ENCODE measurements at regions not wholly inside any gene's neighbourhood (a gene's known extent, or its start where the extent isn't known, plus 50 kb on each side); places are given as distances from the start of the nearest gene placed in this dataset.

DNA sequence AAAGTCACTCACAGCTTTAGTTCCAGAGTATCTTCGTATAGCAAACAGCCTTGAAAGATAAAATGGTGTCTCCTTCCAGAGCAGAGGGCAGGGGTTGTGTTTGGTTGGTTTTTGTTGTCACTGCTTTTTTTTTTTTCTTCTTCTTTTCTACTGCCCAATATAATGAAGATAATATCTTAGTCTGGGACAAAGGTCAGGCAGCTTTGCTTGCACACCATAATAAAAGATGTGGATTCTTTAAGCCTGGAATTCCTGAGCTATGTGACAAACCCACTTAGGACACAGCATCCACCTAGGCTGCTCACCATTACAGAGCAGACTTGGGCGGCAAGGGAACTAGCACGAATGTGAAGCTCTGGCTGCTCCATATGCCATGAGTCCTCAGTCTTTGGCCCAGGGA is 165.6 kb upstream of the MIR17HG start:
- TF ChIP-seq, protein P1, sequence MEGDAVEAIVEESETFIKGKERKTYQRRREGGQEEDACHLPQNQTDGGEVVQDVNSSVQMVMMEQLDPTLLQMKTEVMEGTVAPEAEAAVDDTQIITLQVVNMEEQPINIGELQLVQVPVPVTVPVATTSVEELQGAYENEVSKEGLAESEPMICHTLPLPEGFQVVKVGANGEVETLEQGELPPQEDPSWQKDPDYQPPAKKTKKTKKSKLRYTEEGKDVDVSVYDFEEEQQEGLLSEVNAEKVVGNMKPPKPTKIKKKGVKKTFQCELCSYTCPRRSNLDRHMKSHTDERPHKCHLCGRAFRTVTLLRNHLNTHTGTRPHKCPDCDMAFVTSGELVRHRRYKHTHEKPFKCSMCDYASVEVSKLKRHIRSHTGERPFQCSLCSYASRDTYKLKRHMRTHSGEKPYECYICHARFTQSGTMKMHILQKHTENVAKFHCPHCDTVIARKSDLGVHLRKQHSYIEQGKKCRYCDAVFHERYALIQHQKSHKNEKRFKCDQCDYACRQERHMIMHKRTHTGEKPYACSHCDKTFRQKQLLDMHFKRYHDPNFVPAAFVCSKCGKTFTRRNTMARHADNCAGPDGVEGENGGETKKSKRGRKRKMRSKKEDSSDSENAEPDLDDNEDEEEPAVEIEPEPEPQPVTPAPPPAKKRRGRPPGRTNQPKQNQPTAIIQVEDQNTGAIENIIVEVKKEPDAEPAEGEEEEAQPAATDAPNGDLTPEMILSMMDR (IDR thresholded peaks at IDR 0.05; ENCODE audit: low read depth, low read length, missing input control): no peak
- TF ChIP-seq, protein P2, sequence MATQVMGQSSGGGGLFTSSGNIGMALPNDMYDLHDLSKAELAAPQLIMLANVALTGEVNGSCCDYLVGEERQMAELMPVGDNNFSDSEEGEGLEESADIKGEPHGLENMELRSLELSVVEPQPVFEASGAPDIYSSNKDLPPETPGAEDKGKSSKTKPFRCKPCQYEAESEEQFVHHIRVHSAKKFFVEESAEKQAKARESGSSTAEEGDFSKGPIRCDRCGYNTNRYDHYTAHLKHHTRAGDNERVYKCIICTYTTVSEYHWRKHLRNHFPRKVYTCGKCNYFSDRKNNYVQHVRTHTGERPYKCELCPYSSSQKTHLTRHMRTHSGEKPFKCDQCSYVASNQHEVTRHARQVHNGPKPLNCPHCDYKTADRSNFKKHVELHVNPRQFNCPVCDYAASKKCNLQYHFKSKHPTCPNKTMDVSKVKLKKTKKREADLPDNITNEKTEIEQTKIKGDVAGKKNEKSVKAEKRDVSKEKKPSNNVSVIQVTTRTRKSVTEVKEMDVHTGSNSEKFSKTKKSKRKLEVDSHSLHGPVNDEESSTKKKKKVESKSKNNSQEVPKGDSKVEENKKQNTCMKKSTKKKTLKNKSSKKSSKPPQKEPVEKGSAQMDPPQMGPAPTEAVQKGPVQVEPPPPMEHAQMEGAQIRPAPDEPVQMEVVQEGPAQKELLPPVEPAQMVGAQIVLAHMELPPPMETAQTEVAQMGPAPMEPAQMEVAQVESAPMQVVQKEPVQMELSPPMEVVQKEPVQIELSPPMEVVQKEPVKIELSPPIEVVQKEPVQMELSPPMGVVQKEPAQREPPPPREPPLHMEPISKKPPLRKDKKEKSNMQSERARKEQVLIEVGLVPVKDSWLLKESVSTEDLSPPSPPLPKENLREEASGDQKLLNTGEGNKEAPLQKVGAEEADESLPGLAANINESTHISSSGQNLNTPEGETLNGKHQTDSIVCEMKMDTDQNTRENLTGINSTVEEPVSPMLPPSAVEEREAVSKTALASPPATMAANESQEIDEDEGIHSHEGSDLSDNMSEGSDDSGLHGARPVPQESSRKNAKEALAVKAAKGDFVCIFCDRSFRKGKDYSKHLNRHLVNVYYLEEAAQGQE (IDR thresholded peaks at IDR 0.05): no peak
- TF ChIP-seq, protein P3, sequence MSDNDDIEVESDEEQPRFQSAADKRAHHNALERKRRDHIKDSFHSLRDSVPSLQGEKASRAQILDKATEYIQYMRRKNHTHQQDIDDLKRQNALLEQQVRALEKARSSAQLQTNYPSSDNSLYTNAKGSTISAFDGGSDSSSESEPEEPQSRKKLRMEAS (IDR thresholded peaks at IDR 0.05): no peak
- TF ChIP-seq YY1 (IDR thresholded peaks at IDR 0.05) (no peak), JUND (IDR thresholded peaks at IDR 0.05) (no peak), EGR1 (IDR thresholded peaks at IDR 0.05; ENCODE audit: low read depth in 2 of 2) (no peak), RAD21 (IDR thresholded peaks at IDR 0.05) (no peak), FOXA1 (IDR thresholded peaks at IDR 0.05) (no peak), TAF1 (conservative IDR thresholded peaks at IDR 0.05) (no peak), GABPA (IDR thresholded peaks at IDR 0.05 in 1 of 2, conservative IDR thresholded peaks at IDR 0.05 in 1 of 2) (no peak), RXRA (IDR thresholded peaks at IDR 0.05) (no peak), HNF4G (IDR thresholded peaks at IDR 0.05) (no peak)
- TF ChIP-seq, protein P4, sequence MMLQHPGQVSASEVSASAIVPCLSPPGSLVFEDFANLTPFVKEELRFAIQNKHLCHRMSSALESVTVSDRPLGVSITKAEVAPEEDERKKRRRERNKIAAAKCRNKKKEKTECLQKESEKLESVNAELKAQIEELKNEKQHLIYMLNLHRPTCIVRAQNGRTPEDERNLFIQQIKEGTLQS (IDR thresholded peaks at IDR 0.05): no peak
- TF ChIP-seq, protein P5, sequence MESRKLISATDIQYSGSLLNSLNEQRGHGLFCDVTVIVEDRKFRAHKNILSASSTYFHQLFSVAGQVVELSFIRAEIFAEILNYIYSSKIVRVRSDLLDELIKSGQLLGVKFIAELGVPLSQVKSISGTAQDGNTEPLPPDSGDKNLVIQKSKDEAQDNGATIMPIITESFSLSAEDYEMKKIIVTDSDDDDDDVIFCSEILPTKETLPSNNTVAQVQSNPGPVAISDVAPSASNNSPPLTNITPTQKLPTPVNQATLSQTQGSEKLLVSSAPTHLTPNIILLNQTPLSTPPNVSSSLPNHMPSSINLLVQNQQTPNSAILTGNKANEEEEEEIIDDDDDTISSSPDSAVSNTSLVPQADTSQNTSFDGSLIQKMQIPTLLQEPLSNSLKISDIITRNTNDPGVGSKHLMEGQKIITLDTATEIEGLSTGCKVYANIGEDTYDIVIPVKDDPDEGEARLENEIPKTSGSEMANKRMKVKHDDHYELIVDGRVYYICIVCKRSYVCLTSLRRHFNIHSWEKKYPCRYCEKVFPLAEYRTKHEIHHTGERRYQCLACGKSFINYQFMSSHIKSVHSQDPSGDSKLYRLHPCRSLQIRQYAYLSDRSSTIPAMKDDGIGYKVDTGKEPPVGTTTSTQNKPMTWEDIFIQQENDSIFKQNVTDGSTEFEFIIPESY (IDR thresholded peaks at IDR 0.05): no peak

Measured in liver (tissue), 3 donors.